Transverse colon (tissue), 4 donors: ENCODE measurements at regions not wholly inside any gene's neighbourhood (a gene's known extent, or its start where the extent isn't known, plus 50 kb on each side); places are given as distances from the start of the nearest gene placed in this dataset.
"Not testable (repeated sequence)": the region's sequence is repeated elsewhere in the genome, so short reads cannot be mapped to it uniquely, and the experiment has no call there.

ENCODE experiments used
- DNase-seq: peaks from one replicate; pipeline ENCODE4 v3.0.0-alpha.2; 2019
- H3K27ac ChIP-seq, 4 donors: fragments of 200-600 bp; sonication (generic); 2 replicates each; pipeline ENCODE4 v1.5.1; 2016 to 2018; ENCODE audit warnings: inconsistent platforms in 4 of 4
- H3K27me3 ChIP-seq: fragments of 200-600 bp; sonication (generic); 2 replicates; pipeline ENCODE4 v1.5.1; 2017; ENCODE audit warnings: inconsistent platforms
- H3K36me3 ChIP-seq, 4 donors: fragments of 200-600 bp; sonication (generic); 2 replicates each; pipeline ENCODE4 v1.5.1; 2017 to 2019; ENCODE audit warnings: inconsistent platforms in 4 of 4
- H3K4me1 ChIP-seq, 4 donors: fragments of 200-600 bp; sonication (generic); 2 replicates each; pipeline ENCODE4 v1.5.1; 2017 to 2020; ENCODE audit warnings: inconsistent platforms in 4 of 4
- H3K4me3 ChIP-seq, 4 donors: fragments of 200-600 bp; sonication (generic); 1 replicate in 1 of 4; 2 replicates in 3 of 4; pipeline versions ENCODE4 v1.5.1 to v1.6.1; 2017 to 2019; ENCODE audit warnings: inconsistent platforms in 4 of 4
- H3K9me3 ChIP-seq, 2 donors: fragments of 200-600 bp; sonication (generic); 2 replicates each; pipeline ENCODE4 v1.5.1; 2017 to 2019; ENCODE audit warnings: inconsistent platforms in 2 of 2
- EP300 ChIP-seq: sonication (generic); formaldehyde crosslinking; IDR thresholded peaks from one replicate; pipeline ENCODE4 v1.6.1; 2017; ENCODE audit warnings: antibody characterized with exemption, low read depth
- POLR2A ChIP-seq: fragments of 450-650 bp; IDR thresholded peaks from one replicate; pipeline ENCODE4 v1.6.1; 2016; ENCODE audit warnings: antibody characterized with exemption, mild to moderate bottlenecking, moderate library complexity
- POLR2AphosphoS5 ChIP-seq, 3 donors: sonication (generic); formaldehyde crosslinking; IDR thresholded peaks; one replicate each; pipeline ENCODE4 v1.6.1; 2016; ENCODE audit warnings: antibody characterized with exemption in 3 of 3
- WGBS, 2 donors: methylation state at CpG; one replicate each; pipeline ENCODE4 v1.1.5; 2018; ENCODE audit warnings: low coverage in 1 of 2; 5-methylcytosine and 5-hydroxymethylcytosine counted together
- in situ Hi-C, 4 donors: fragments of 200-750 bp; cut with MboI; loops; one replicate each; pipeline versions ENCODE4 v1.15.0 to v1.15.1; 2017; ENCODE audit warnings: low sequenced_read_pairs in 3 of 4, low pct_ligation_motif_present in 1 of 4, low pct_unique_long_range_greater_than_20kb in 1 of 4
- intact Hi-C: fragments of 100-400 bp; cut with DNase I; formaldehyde crosslinking; loops from one replicate; pipeline ENCODE4 v1.15.1; 2023; ENCODE audit warnings: low total_unique reads
- TF ChIP-seq, protein P1 (sequence below), 5 experiments: fragments of 200-600 bp in 3 of 5; fragments of 450-650 bp in 2 of 5; sonication (generic) in 3 of 5; IDR thresholded peaks; 1 replicate in 2 of 5; 2 replicates in 3 of 5; pipeline ENCODE4 v1.5.1; 2016 to 2017; ENCODE audit warnings: antibody characterized with exemption in 5 of 5, inconsistent platforms in 3 of 5, mild to moderate bottlenecking in 2 of 5, moderate library complexity in 1 of 5

DNA sequence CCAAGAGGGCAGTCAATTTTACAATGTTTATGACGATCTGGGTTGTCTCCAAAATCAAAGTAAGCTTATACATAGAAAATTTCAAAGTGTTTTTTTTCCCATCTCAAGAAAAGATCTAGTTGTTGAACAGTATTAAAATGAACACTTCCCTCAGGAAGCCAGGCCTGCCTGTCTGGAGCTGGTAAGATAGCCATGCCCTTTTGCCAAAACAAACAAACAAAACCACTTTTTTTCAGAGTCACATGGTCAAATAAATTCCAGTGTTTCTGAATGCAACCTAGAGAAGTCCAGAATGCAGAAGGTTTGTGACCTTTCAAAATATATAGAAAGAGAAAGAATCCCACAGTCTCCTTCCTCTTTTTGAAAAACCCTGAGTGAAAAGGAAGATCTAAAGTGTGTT, 178.6 kb upstream of the TSPY4 start:
- peak overlapping the region in 1 of 4 donors; percentile 31 for H3K27ac ChIP-seq
- WGBS, 2 donors: no CpG with 5 or more reads among the region's 1 CpG
- no peaks in the 10 kb centered on the region for H3K9me3 ChIP-seq
- H3K4me3 ChIP-seq: no peak overlapping the region
- no peaks in the 10 kb centered on the region for H3K36me3 ChIP-seq
- H3K27me3 ChIP-seq: no peaks in the 10 kb centered on the region
- in situ Hi-C loops (no loop called here), intact Hi-C loops (no loop called here)
- DNase-seq: no peak
- no peaks in the 10 kb centered on the region for H3K4me1 ChIP-seq
- TF ChIP-seq, protein P1, sequence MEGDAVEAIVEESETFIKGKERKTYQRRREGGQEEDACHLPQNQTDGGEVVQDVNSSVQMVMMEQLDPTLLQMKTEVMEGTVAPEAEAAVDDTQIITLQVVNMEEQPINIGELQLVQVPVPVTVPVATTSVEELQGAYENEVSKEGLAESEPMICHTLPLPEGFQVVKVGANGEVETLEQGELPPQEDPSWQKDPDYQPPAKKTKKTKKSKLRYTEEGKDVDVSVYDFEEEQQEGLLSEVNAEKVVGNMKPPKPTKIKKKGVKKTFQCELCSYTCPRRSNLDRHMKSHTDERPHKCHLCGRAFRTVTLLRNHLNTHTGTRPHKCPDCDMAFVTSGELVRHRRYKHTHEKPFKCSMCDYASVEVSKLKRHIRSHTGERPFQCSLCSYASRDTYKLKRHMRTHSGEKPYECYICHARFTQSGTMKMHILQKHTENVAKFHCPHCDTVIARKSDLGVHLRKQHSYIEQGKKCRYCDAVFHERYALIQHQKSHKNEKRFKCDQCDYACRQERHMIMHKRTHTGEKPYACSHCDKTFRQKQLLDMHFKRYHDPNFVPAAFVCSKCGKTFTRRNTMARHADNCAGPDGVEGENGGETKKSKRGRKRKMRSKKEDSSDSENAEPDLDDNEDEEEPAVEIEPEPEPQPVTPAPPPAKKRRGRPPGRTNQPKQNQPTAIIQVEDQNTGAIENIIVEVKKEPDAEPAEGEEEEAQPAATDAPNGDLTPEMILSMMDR (IDR thresholded peaks at IDR 0.05): no peak
- no peak for TF ChIP-seq POLR2AphosphoS5 (IDR thresholded peaks at IDR 0.05)
- no peak for TF ChIP-seq POLR2A
- no peak for TF ChIP-seq EP300

GRCh38 chrY:9160331-9160730, 176.9 kb upstream of the TSPY4 start:
- H3K36me3 ChIP-seq, H3K27me3 ChIP-seq, H3K4me3 ChIP-seq, intact Hi-C loops, in situ Hi-C loops, H3K9me3 ChIP-seq, H3K4me1 ChIP-seq, DNase-seq: not testable (repeated sequence)
- H3K27ac ChIP-seq: peak overlapping the region in 2 of 4 donors; percentile 60 to 74
- no CpG with 5 or more reads among the region's 3 CpGs for WGBS, 2 donors

DNA sequence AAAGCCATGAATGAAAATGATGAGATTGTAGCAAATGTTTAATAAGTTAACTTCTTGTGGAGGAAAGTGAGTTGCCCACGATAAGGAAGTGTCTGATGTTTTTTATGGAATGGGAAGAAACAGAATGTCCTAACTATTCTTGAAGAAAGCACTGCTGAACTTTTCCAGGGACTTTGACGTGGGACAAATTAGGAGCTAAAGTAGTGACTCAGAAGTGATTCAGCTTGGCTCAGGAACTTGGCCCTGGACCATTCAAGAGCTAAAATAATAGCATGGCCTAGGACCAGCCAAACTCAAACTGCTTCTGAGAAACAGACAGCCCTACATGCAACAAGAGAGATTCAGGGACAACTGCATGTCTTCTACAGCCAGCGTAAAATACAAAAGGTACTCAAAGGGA, 176.3 kb upstream of the TSPY4 start:
- H3K4me3 ChIP-seq, H3K4me1 ChIP-seq, in situ Hi-C loops, intact Hi-C loops, H3K27me3 ChIP-seq, H3K36me3 ChIP-seq, H3K9me3 ChIP-seq, DNase-seq: not testable (repeated sequence)
- TF ChIP-seq POLR2AphosphoS5 (IDR thresholded peaks at IDR 0.05): peak in 1 of 3 donors; percentile 32
- peak overlapping the region in 2 of 4 donors; percentile 60 to 74 for H3K27ac ChIP-seq
- 44% methylated on average over 1 of the region's 3 CpGs; no CpG with 5 or more reads in 1 of the 2 donors for WGBS, 2 donors

GRCh38 chrY:9161990-9162389, 175.3 kb upstream of the TSPY4 start:
- H3K36me3 ChIP-seq, in situ Hi-C loops, H3K4me3 ChIP-seq, H3K9me3 ChIP-seq, intact Hi-C loops, H3K27me3 ChIP-seq, DNase-seq, H3K4me1 ChIP-seq: not testable (repeated sequence)
- peak overlapping the region in 2 of 4 donors; percentile 40 to 71 for H3K27ac ChIP-seq

- H3K36me3 ChIP-seq, in situ Hi-C loops, H3K4me3 ChIP-seq, DNase-seq, H3K9me3 ChIP-seq, H3K4me1 ChIP-seq, intact Hi-C loops, H3K27me3 ChIP-seq: not testable (repeated sequence)
- H3K27ac ChIP-seq: peak overlapping the region in 1 of 4 donors; percentile 71
Measured at GRCh38 chrY:9162424-9162823, 174.8 kb upstream of the TSPY4 start.

DNA sequence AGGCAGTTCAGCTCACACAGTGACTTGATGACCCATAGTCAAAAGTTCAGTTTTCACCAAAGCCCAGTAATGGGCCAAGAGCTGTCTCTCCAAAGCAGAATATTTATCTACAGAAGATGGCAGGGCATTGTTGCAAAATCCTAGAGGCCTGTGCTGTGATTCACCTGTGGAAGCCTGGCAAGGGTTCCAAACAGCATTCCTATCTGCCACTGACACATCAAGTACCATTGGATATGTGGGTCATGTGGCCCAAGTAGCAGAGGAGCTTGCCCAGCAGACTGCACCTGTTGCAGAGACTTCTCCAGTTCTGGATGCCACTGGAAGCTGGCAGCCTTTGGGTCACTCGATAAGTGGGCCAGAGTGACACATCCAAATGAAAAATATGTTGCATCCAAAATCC, 159.6 kb upstream of the TSPY4 start:
- H3K27me3 ChIP-seq, H3K9me3 ChIP-seq, H3K27ac ChIP-seq, DNase-seq, in situ Hi-C loops, H3K4me1 ChIP-seq, H3K36me3 ChIP-seq, intact Hi-C loops, H3K4me3 ChIP-seq: not testable (repeated sequence)
- WGBS, 2 donors: no CpG with 5 or more reads among the region's 1 CpG

DNA sequence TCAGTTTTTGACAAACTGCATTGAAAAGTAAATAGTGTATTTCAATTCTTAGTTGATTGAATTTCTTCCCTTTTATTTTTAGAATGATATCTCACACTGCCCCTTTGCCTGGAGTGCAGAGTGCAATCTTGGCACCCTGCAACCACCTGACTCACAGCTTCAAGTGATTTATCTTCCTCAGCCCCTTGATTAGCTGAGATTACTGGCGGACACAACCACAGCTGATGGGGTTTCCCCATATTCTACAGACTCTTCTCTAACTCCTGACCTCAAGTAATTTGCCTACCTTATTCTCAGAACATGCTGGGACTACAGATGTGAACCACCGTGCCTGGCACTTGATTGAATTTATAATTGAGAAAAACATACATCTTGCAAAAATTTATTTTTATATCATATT, 152.4 kb upstream of the TSPY4 start:
- H3K36me3 ChIP-seq, intact Hi-C loops, H3K4me3 ChIP-seq, in situ Hi-C loops, H3K27ac ChIP-seq, H3K27me3 ChIP-seq, H3K9me3 ChIP-seq, H3K4me1 ChIP-seq, DNase-seq: not testable (repeated sequence)
- no CpG with 5 or more reads among the region's 2 CpGs for WGBS, 2 donors

DNA sequence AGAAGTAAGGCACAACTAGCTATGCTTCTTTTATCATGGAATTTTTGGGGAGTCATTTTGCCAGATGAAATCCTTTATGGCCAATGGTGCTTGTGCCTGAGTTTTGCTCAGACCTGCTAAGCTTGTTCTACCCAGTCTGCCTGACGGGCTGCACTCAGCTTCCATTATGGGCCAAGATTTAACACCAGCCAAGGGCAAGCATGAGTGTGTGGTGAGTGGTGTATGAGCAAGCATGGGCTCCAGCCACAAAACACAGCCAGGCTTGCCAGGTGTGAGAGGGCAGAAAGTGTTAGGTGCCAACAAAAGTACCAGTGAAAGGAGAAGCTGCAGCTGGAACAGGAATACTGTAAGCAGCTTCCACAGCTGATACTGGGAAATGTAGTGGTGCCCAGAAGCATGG, 130.2 kb upstream of the TSPY4 start:
- intact Hi-C loops, DNase-seq, in situ Hi-C loops, H3K4me3 ChIP-seq, H3K27ac ChIP-seq, H3K4me1 ChIP-seq, H3K36me3 ChIP-seq, H3K9me3 ChIP-seq, H3K27me3 ChIP-seq: not testable (repeated sequence)
- WGBS, 2 donors: no CpG with 5 or more reads among the region's 1 CpG
